Testis (tissue), 2 donors: ENCODE measurements at regions not wholly inside any gene's neighbourhood (a gene's known extent, or its start where the extent isn't known, plus 50 kb on each side); places are given as distances from the start of the nearest gene placed in this dataset.
"Not testable (repeated sequence)": the region's sequence is repeated elsewhere in the genome, so short reads cannot be mapped to it uniquely, and the experiment has no call there.

Experiments used
- DNase-seq: peaks from one replicate; pipeline ENCODE4 v3.0.0-alpha.2; 2019
- H3K27ac ChIP-seq, 2 donors: fragments of 200-600 bp; sonication (generic); one replicate each; pipeline ENCODE4 v1.5.1; 2019
- H3K27me3 ChIP-seq: fragments of 200-600 bp; sonication (generic); one replicate; pipeline ENCODE4 v1.5.1; 2019
- H3K36me3 ChIP-seq: fragments of 200-600 bp; sonication (generic); one replicate; pipeline ENCODE4 v1.5.1; 2017; ENCODE audit warnings: low read depth; ENCODE audit errors: missing control alignments
- H3K4me1 ChIP-seq: fragments of 200-600 bp; sonication (generic); one replicate; pipeline ENCODE4 v1.5.1; 2019
- H3K4me3 ChIP-seq, 2 donors: fragments of 200-600 bp; sonication (generic); one replicate each; pipeline ENCODE4 v1.5.1; 2017 to 2019
- H3K9me3 ChIP-seq: fragments of 200-600 bp; sonication (generic); one replicate; pipeline ENCODE4 v1.5.1; 2017
- POLR2A ChIP-seq: fragments of 450-650 bp; IDR thresholded peaks from one replicate; pipeline ENCODE4 v1.6.1; 2017; ENCODE audit warnings: antibody characterized with exemption, mild to moderate bottlenecking, moderate library complexity
- WGBS, 2 donors: methylation state at CpG; one replicate each; pipeline ENCODE4 v1.1.5; 2018; 5-methylcytosine and 5-hydroxymethylcytosine counted together
- intact Hi-C: fragments of 100-400 bp; cut with DNase I; formaldehyde crosslinking; loops from one replicate; pipeline ENCODE4 v1.15.1; 2023; ENCODE audit warnings: low total_unique reads
- TF ChIP-seq, protein P1 (sequence below), 3 experiments: fragments of 450-650 bp in 2 of 3; fragments of 200-600 bp in 1 of 3; sonication (generic) in 1 of 3; IDR thresholded peaks; one replicate each; pipeline ENCODE4 v1.5.1; 2016 to 2019; ENCODE audit warnings: antibody characterized with exemption in 3 of 3, mild to moderate bottlenecking in 2 of 3, moderate library complexity in 1 of 3

DNA sequence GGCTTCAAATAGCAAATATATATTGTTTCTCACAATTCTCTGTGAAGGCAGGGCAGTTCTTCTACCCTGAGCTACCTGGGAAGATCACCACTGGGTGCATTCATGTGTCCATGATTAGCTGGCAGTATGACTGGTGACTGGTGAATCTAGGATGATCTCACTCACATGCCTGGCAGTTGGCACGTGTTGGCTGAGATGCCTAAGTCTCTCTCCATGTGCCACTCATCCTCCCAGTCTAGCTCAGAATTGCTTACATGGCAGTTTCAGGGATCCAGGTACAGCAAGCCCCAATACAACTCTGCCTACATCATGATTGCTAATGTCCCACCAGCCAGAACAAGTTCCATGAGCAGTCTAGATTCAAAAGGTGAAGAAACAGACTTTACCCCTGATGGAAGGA lies 346.8 kb upstream of the CNR1 start:
- Histone ChIP-seq H3K4me3 (no peak overlapping the region), H3K27ac (no peak overlapping the region), H3K9me3 (no peaks in the 10 kb centered on the region), H3K4me1 (no peaks in the 10 kb centered on the region), H3K27me3 (no peaks in the 10 kb centered on the region), H3K36me3 (no peaks in the 10 kb centered on the region)
- intact Hi-C loops = no loop called here
- TF ChIP-seq POLR2A = no peak
- TF ChIP-seq, protein P1, sequence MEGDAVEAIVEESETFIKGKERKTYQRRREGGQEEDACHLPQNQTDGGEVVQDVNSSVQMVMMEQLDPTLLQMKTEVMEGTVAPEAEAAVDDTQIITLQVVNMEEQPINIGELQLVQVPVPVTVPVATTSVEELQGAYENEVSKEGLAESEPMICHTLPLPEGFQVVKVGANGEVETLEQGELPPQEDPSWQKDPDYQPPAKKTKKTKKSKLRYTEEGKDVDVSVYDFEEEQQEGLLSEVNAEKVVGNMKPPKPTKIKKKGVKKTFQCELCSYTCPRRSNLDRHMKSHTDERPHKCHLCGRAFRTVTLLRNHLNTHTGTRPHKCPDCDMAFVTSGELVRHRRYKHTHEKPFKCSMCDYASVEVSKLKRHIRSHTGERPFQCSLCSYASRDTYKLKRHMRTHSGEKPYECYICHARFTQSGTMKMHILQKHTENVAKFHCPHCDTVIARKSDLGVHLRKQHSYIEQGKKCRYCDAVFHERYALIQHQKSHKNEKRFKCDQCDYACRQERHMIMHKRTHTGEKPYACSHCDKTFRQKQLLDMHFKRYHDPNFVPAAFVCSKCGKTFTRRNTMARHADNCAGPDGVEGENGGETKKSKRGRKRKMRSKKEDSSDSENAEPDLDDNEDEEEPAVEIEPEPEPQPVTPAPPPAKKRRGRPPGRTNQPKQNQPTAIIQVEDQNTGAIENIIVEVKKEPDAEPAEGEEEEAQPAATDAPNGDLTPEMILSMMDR (IDR thresholded peaks at IDR 0.05) = no peak
- DNase-seq = no peak
- WGBS, 2 donors = 81 to 100% methylated on average over 1 of the region's 1 CpG

DNA sequence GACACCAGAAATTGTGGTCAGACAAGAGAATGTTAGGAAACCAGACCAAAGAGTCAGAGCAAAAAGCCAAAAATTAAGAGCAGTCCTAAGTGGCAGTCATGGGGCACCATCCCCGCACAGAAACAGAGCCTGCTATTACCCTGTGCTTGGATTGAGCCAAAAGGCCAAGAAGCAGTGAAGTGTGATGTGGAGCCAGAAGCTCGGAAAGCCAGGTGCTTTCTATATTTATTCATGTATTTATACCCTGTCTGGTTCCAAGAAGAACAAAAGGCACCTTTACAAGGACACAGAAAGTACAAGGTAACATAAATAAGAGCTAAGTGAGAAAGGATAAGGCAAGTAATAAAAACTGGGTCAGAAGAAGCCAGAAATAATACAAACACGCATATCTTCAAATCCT lies 336.2 kb upstream of the CNR1 start:
- Histone ChIP-seq H3K4me1 (no peaks in the 10 kb centered on the region), H3K27me3 (no peaks in the 10 kb centered on the region), H3K27ac (no peak overlapping the region), H3K36me3 (no peaks in the 10 kb centered on the region), H3K9me3 (no peaks in the 10 kb centered on the region), H3K4me3 (no peak overlapping the region)
- WGBS, 2 donors = 58 to 61% methylated on average over 3 of the region's 3 CpGs
- intact Hi-C loops = no loop called here
- DNase-seq = no peak
- TF ChIP-seq, protein P1 (IDR thresholded peaks at IDR 0.05) = no peak
- TF ChIP-seq POLR2A = no peak

- Histone ChIP-seq H3K9me3 (no peaks in the 10 kb centered on the region), H3K36me3 (no peaks in the 10 kb centered on the region), H3K27ac (no peak overlapping the region), H3K27me3 (no peaks in the 10 kb centered on the region), H3K4me3 (no peak overlapping the region), H3K4me1 (no peaks in the 10 kb centered on the region)
- no peak for DNase-seq
- WGBS, 2 donors = 66 to 74% methylated on average over 7 of the region's 7 CpGs
- TF ChIP-seq, protein P1 (IDR thresholded peaks at IDR 0.05) = no peak
- no peak for TF ChIP-seq POLR2A
- intact Hi-C loops = no loop called here
Observed at GRCh38 chr6:88499845-88500699, 333.9 kb upstream of the CNR1 start.

- whole genome bisulfite sequencing, 2 donors = 82 to 89% methylated on average over 3 of the region's 3 CpGs
- no peak overlapping the region for H3K4me3 ChIP-seq
- H3K4me1 ChIP-seq = no peaks in the 10 kb centered on the region
- no peak for TF ChIP-seq POLR2A
- TF ChIP-seq, protein P1 (IDR thresholded peaks at IDR 0.05) = no peak
- DNase-seq = no peak
- H3K9me3 ChIP-seq = no peaks in the 10 kb centered on the region
- no peak overlapping the region for H3K27ac ChIP-seq
- H3K36me3 ChIP-seq = no peaks in the 10 kb centered on the region
- intact Hi-C loops = no loop called here
- H3K27me3 ChIP-seq = no peaks in the 10 kb centered on the region
Observed at GRCh38 chr6:88499436-88499835, 333.3 kb upstream of the CNR1 start.

GRCh38 chr6:88497403-88497802 lies 331.3 kb upstream of the CNR1 start:
- DNase-seq, H3K9me3 ChIP-seq, H3K4me3 ChIP-seq, H3K27me3 ChIP-seq, H3K4me1 ChIP-seq, H3K36me3 ChIP-seq, intact Hi-C loops, H3K27ac ChIP-seq: not testable (repeated sequence)
- WGBS, 2 donors = 72 to 83% methylated on average over 8 of the region's 8 CpGs
